K562 (cell line): ENCODE measurements at regions not wholly inside any gene's neighbourhood (a gene's known extent, or its start where the extent isn't known, plus 50 kb on each side); places are given as distances from the start of the nearest gene placed in this dataset.

ENCODE experiments used
- ATAC-seq: fragments of 200-7000 bp; cut with Tn5 transposase; 3 replicates; pipeline ENCODE4 v1.9.1; 2020; ENCODE audit warnings: moderate library complexity
- BruUV-seq: library from RNA; stranded (reverse); fragments of 400-500 nt; replicated peaks from 2 replicates; lab custom pipeline; 2021; lab: Mats Ljungman, UMichigan
- CTCF ChIA-PET: fragments of 300-600 bp; formaldehyde crosslinking; extraction: SDS; loops from one replicate; lab custom pipeline; 2021; ENCODE audit warnings: low intra/inter-chr PET ratio; lab: Yijun Ruan, JAX
- POLR2A ChIA-PET: fragments of 300-600, 350-650 bp; sonication (Branson Sonifier 250); formaldehyde crosslinking; extraction: SDS; loops from one replicate; lab custom pipeline; 2021; ENCODE audit warnings: antibody characterized with exemption, inconsistent platforms; lab: Yijun Ruan, JAX
- DNase-seq, 4 experiments: peaks; one replicate each; pipeline versions ENCODE4 v3.0.0 to v3.0.0-alpha.2; 2011 to 2018; ENCODE audit warnings: low spot score in 3 of 4, mixed read lengths in 3 of 4; ENCODE audit errors: extremely low read depth in 1 of 4
- FAIRE-seq: peaks from 2 replicates; lab custom pipeline; 2011; peaks lifted over from hg19 to GRCh38; lab: Jason Lieb, UNC
- H2AFZ ChIP-seq: 2 replicates; pipeline ENCODE4 v1.6.0; 2011; ENCODE audit warnings: low read depth, low read length, control low read depth, inconsistent platforms
- H3K27ac ChIP-seq: fragments of 200-600 bp; 3 replicates; pipeline ENCODE4 v1.8.0; 2011; ENCODE audit warnings: low read depth, mild to moderate bottlenecking, control low read depth, inconsistent platforms, low read length, moderate library complexity, mixed read lengths; ENCODE audit errors: extremely low read depth
- H3K27me3 ChIP-seq, 2 experiments: fragments of 300-600 bp in 1 of 2; 2 replicates in 1 of 2; 3 replicates in 1 of 2; pipeline versions ENCODE4 v1.6.0 to v1.8.0; 2011; ENCODE audit warnings: inconsistent platforms in 2 of 2, low read length in 2 of 2, mild to moderate bottlenecking in 1 of 2, mixed read lengths in 1 of 2, moderate library complexity in 1 of 2; ENCODE audit not compliant: control insufficient read depth in 2 of 2, insufficient read depth in 2 of 2
- H3K36me3 ChIP-seq: fragments of 300-600 bp; 3 replicates; pipeline ENCODE4 v1.8.0; 2011; ENCODE audit warnings: mild to moderate bottlenecking, low read length, inconsistent platforms; ENCODE audit not compliant: control insufficient read depth, insufficient read depth
- H3K4me1 ChIP-seq, 2 experiments: fragments of 200-600 bp in 1 of 2; replicated peaks in 1 of 2; 2 replicates in 1 of 2; 3 replicates in 1 of 2; pipeline versions ENCODE4 v1.5.1 to v1.8.0; 2011; ENCODE audit warnings: inconsistent platforms in 2 of 2, low read length in 2 of 2, mild to moderate bottlenecking in 1 of 2, mixed read lengths in 1 of 2, moderate library complexity in 1 of 2; ENCODE audit not compliant: control insufficient read depth in 2 of 2, insufficient read depth in 2 of 2
- H3K4me2 ChIP-seq: 2 replicates; pipeline ENCODE4 v1.6.1; 2011; ENCODE audit warnings: low read length, control low read depth, inconsistent platforms, mixed read lengths; ENCODE audit not compliant: insufficient read depth
- H3K4me3 ChIP-seq: fragments of 200-600 bp; sonication (generic), shearing (Covaris generic); 2 replicates; pipeline ENCODE4 v1.5.1; 2016; ENCODE audit warnings: control low read depth, inconsistent platforms
- H3K79me2 ChIP-seq: fragments of 200-600 bp; 3 replicates; pipeline ENCODE4 v1.8.0; 2011; ENCODE audit warnings: low read length, inconsistent platforms; ENCODE audit not compliant: control insufficient read depth, insufficient read depth
- H3K9ac ChIP-seq, 2 experiments: 2 replicates each; pipeline versions ENCODE4 v1.6.0 to v1.6.1; 2011; ENCODE audit warnings: low read depth in 2 of 2, low read length in 2 of 2, control low read depth in 1 of 2, inconsistent platforms in 1 of 2, mild to moderate bottlenecking in 1 of 2, mixed read lengths in 1 of 2; ENCODE audit not compliant: insufficient read depth in 1 of 2
- H3K9me1 ChIP-seq: one replicate; pipeline ENCODE4 v1.6.0; 2011; ENCODE audit warnings: inconsistent platforms, mild to moderate bottlenecking, low read length, moderate library complexity; ENCODE audit not compliant: control insufficient read depth, insufficient read depth
- H3K9me3 ChIP-seq: replicated peaks from 2 replicates; pipeline ENCODE4 v1.5.1; 2011; ENCODE audit warnings: low read depth, low read length, inconsistent platforms; ENCODE audit not compliant: control insufficient read depth, insufficient read depth
- H4K20me1 ChIP-seq: replicated peaks from 2 replicates; pipeline ENCODE4 v1.6.1; 2011; ENCODE audit warnings: low read length, inconsistent platforms, mixed read lengths; ENCODE audit not compliant: control insufficient read depth, insufficient read depth
- CEBPG ChIP-seq, 3 experiments: fragments of 200-800 bp in 1 of 3; sonication (Bioruptor generic) in 1 of 3; sonication (generic) in 1 of 3; formaldehyde crosslinking in 1 of 3; IDR thresholded peaks in 2 of 3; conservative IDR thresholded peaks in 1 of 3; 2 replicates each; pipeline versions ENCODE4 v1.6.1 to v1.8.0; 2016 to 2022; ENCODE audit warnings: missing compliant biosample characterization in 2 of 3, missing genetic modification characterization in 2 of 3, mild to moderate bottlenecking in 1 of 3, missing genetic modification reagents in 1 of 3
- CTCF ChIP-seq, 3 experiments: IDR thresholded peaks in 2 of 3; conservative IDR thresholded peaks in 1 of 3; 2 replicates each; pipeline ENCODE4 v1.5.1; 2011 to 2012; ENCODE audit warnings: low read length in 3 of 3, mild to moderate bottlenecking in 3 of 3, control low read depth in 2 of 3, improper control_type of control experiment in 1 of 3, inconsistent platforms in 1 of 3, low read depth in 1 of 3, mixed read lengths in 1 of 3, moderate library complexity in 1 of 3; ENCODE audit not compliant: insufficient read depth in 2 of 3
- ID3 ChIP-seq, 2 experiments: fragments of 250-450 bp in 1 of 2; fragments of 450-650 bp in 1 of 2; sonication (Bioruptor Pico) in 1 of 2; IDR thresholded peaks; 2 replicates each; pipeline versions ENCODE4 v1.6.1 to v1.8.0; 2016 to 2021; ENCODE audit warnings: mild to moderate bottlenecking in 2 of 2, moderate library complexity in 2 of 2, missing compliant biosample characterization in 1 of 2, missing genetic modification characterization in 1 of 2
- TCF7L2 ChIP-seq: fragments of 150-350 bp; IDR thresholded peaks from 2 replicates; pipeline ENCODE4 v1.6.1; 2016; ENCODE audit warnings: low read depth, mild to moderate bottlenecking, low read length, moderate library complexity
- ZHX1 ChIP-seq: fragments of 150-350 bp; conservative IDR thresholded peaks from 2 replicates; pipeline ENCODE4 v1.6.1; 2014; ENCODE audit warnings: low read length
- ZNF655 ChIP-seq: fragments of 250-450 bp; sonication (Bioruptor Pico); IDR thresholded peaks from 2 replicates; pipeline ENCODE4 v1.5.0; 2021
- WGBS: fragments of 100-300 bp; shearing (Covaris generic); methylation state at CpG from one replicate; pipeline ENCODE4 v1.1.6; 2016; ENCODE audit warnings: low coverage, mixed read lengths; ENCODE audit not compliant: insufficient coverage; ENCODE audit errors: missing lambda C conversion rate; 5-methylcytosine and 5-hydroxymethylcytosine counted together
- in situ Hi-C: fragments of 300-500 bp; cut with MboI; formaldehyde crosslinking; loops from 4 replicates; pipeline ENCODE4 v1.15.0; 2018; ENCODE audit warnings: inconsistent platforms, mixed read lengths
- intact Hi-C: fragments of 100-400 bp; cut with micrococcal nuclease; formaldehyde crosslinking; loops from 2 replicates; pipeline ENCODE4 v1.14.2; 2022
- TF ChIP-seq, protein P1 (sequence below), 3 experiments: fragments of 200-800 bp in 1 of 3; fragments of 250-450 bp in 1 of 3; fragments of 450-650 bp in 1 of 3; sonication (Bioruptor Pico) in 1 of 3; sonication (Bioruptor generic) in 1 of 3; formaldehyde crosslinking in 1 of 3; IDR thresholded peaks; 2 replicates each; pipeline versions ENCODE4 v1.6.1 to v1.8.0; 2016 to 2022; ENCODE audit warnings: mild to moderate bottlenecking in 2 of 3, missing genetic modification characterization in 2 of 3, missing compliant biosample characterization in 1 of 3, moderate library complexity in 1 of 3

DNA sequence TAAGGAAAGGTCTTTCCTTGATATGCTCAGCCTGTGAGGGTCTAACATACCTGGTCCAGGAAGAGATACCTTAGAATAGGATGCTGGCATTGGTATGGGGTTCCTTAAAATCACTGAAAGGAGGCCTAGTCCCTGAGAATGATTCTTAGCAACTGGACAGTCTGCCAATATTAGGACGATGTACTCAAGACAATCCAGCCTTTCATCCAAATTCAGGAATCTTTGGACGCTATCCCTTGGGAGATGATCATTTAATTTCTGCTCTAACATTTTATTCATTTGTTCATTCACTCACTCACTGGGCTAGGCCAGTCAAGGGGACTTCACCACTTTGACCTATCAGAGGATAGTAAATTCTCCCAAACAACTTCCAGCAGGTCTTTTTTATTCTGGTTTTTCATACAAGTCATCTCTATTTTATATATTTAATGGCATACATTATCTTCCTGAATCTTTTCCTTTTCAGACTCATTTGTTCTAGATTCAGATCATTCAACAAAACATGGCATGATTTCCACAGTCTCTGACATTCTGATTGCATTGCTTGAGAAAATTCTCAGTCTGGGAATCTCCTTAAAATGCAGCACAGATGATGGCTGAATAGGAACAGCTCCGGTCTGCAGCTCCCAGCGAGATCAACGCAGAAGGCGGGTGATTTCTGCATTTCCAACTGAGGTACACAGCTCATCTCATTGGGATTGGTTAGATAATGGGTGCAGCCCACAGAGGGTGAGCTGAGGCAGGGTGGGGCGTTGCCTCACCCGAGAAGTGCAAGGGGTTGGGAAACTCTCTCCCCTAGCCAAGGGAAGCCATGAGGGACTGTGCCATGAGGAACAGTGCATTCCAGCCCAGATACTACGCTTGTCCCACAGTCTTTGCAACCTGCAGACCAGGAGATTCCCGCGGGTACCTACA is 118.0 kb upstream of the PRICKLE1 start:
- Histone ChIP-seq H4K20me1 (no peaks in the 10 kb centered on the region), H2AFZ (no peak overlapping the region), H3K27ac (no peak overlapping the region), H3K36me3 (no peaks in the 10 kb centered on the region), H3K4me1 (no peaks in the 10 kb centered on the region), H3K4me3 (no peak overlapping the region), H3K4me2 (no peak overlapping the region), H3K9me3 (no peaks in the 10 kb centered on the region), H3K9me1 (no peaks in the 10 kb centered on the region), H3K9ac (no peak overlapping the region), H3K79me2 (no peaks in the 10 kb centered on the region), H3K27me3 (no peaks in the 10 kb centered on the region)
- ChIA-PET CTCF (no interaction called here), POLR2A (no interaction called here)
- no peak for ATAC-seq
- no peak for DNase-seq
- intact Hi-C loops (no loop called here), in situ Hi-C loops (no loop called here)
- FAIRE-seq, result no peak
- 1% methylated on average over 10 of the region's 11 CpGs for WGBS
- no TSS peak for BruUV-seq
- no peak for TF ChIP-seq CEBPG (CRISPR knock-in tag; IDR thresholded peaks at IDR 0.05)
- no peak for TF ChIP-seq CEBPG (tag; conservative IDR thresholded peaks at IDR 0.05 in 1 of 2, IDR thresholded peaks at IDR 0.05 in 1 of 2)
- TF ChIP-seq, protein P1, sequence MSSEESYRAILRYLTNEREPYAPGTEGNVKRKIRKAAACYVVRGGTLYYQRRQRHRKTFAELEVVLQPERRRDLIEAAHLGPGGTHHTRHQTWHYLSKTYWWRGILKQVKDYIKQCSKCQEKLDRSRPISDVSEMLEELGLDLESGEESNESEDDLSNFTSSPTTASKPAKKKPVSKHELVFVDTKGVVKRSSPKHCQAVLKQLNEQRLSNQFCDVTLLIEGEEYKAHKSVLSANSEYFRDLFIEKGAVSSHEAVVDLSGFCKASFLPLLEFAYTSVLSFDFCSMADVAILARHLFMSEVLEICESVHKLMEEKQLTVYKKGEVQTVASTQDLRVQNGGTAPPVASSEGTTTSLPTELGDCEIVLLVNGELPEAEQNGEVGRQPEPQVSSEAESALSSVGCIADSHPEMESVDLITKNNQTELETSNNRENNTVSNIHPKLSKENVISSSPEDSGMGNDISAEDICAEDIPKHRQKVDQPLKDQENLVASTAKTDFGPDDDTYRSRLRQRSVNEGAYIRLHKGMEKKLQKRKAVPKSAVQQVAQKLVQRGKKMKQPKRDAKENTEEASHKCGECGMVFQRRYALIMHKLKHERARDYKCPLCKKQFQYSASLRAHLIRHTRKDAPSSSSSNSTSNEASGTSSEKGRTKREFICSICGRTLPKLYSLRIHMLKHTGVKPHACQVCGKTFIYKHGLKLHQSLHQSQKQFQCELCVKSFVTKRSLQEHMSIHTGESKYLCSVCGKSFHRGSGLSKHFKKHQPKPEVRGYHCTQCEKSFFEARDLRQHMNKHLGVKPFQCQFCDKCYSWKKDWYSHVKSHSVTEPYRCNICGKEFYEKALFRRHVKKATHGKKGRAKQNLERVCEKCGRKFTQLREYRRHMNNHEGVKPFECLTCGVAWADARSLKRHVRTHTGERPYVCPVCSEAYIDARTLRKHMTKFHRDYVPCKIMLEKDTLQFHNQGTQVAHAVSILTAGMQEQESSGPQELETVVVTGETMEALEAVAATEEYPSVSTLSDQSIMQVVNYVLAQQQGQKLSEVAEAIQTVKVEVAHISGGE (CRISPR knock-in tag; IDR thresholded peaks at IDR 0.05), result no peak
- no peak for TF ChIP-seq CTCF (IDR thresholded peaks at IDR 0.05 in 2 of 3, conservative IDR thresholded peaks at IDR 0.05 in 1 of 3; ENCODE audit: insufficient read depth in 2 of 3, low read depth in 1 of 3, low read length in 3 of 3)
- no peak for TF ChIP-seq ID3 (CRISPR knock-in tag; IDR thresholded peaks at IDR 0.05)
- no peak for TF ChIP-seq ID3 (tag; IDR thresholded peaks at IDR 0.05)
- TF ChIP-seq TCF7L2, result no peak
- TF ChIP-seq ZNF655 (CRISPR knock-in tag), result no peak
- no peak for TF ChIP-seq ZHX1
